CD14-positive monocyte (primary cell): ENCODE measurements at regions not wholly inside any gene's neighbourhood (a gene's known extent, or its start where the extent isn't known, plus 50 kb on each side); places are given as distances from the start of the nearest gene placed in this dataset.
"Not testable (repeated sequence)": the region's sequence is repeated elsewhere in the genome, so short reads cannot be mapped to it uniquely, and the experiment has no call there.

Experiments used
- DNase-seq, 3 donors: peaks; one replicate each; pipeline ENCODE4 v3.0.0-alpha.2; 2011 to 2022
- H2AFZ ChIP-seq: 2 replicates; pipeline ENCODE4 v1.6.0; 2012; ENCODE audit warnings: mild to moderate bottlenecking, low read depth, low read length, inconsistent platforms; ENCODE audit not compliant: insufficient read depth, poor library complexity, severe bottlenecking
- H3K27ac ChIP-seq, 2 donors: 1 replicate in 1 of 2; 2 replicates in 1 of 2; pipeline ENCODE4 v1.5.1; 2012 to 2013; ENCODE audit warnings: low read length in 2 of 2, control low read depth in 1 of 2, inconsistent platforms in 1 of 2, low read depth in 1 of 2, mild to moderate bottlenecking in 1 of 2
- H3K27me3 ChIP-seq, 2 donors: one replicate each; pipeline versions ENCODE4 v1.6.0 to v1.6.1; 2011 to 2013; ENCODE audit warnings: low read length in 2 of 2; ENCODE audit not compliant: control insufficient read depth in 2 of 2, insufficient read depth in 2 of 2
- H3K36me3 ChIP-seq, 2 donors: replicated peaks in 1 of 2; 1 replicate in 1 of 2; 2 replicates in 1 of 2; pipeline versions ENCODE4 v1.5.1 to v1.6.1; 2012 to 2013; ENCODE audit warnings: low read length in 2 of 2, control low read depth in 1 of 2, inconsistent platforms in 1 of 2, mild to moderate bottlenecking in 1 of 2; ENCODE audit not compliant: insufficient read depth in 2 of 2, control insufficient read depth in 1 of 2
- H3K4me1 ChIP-seq, 2 donors: 1 replicate in 1 of 2; 2 replicates in 1 of 2; pipeline versions ENCODE4 v1.5.1 to v1.6.1; 2012 to 2013; ENCODE audit warnings: low read length in 2 of 2, control low read depth in 1 of 2, inconsistent platforms in 1 of 2, mild to moderate bottlenecking in 1 of 2, moderate library complexity in 1 of 2; ENCODE audit not compliant: insufficient read depth in 2 of 2, control insufficient read depth in 1 of 2
- H3K4me2 ChIP-seq: replicated peaks from 2 replicates; pipeline ENCODE3; 2012; ENCODE audit warnings: low read length, moderate library complexity, mild to moderate bottlenecking; ENCODE audit not compliant: poor library complexity, severe bottlenecking; ENCODE audit errors: extremely low read depth
- H3K4me3 ChIP-seq, 3 experiments: fragments of 200-600 bp in 1 of 3; sonication (generic) in 1 of 3; replicated peaks in 1 of 3; 1 replicate in 2 of 3; 2 replicates in 1 of 3; pipeline ENCODE4 v1.5.1; 2011 to 2013; ENCODE audit warnings: low read length in 3 of 3, mild to moderate bottlenecking in 3 of 3, control low read depth in 2 of 3, low read depth in 2 of 3, inconsistent platforms in 1 of 3, moderate library complexity in 1 of 3
- H3K79me2 ChIP-seq: 2 replicates; pipeline ENCODE4 v1.6.0; 2012; ENCODE audit warnings: mild to moderate bottlenecking, control low read depth, inconsistent platforms, low read length, moderate library complexity; ENCODE audit not compliant: insufficient read depth
- H3K9ac ChIP-seq: 2 replicates; pipeline ENCODE4 v1.6.0; 2017; ENCODE audit warnings: low read length, mild to moderate bottlenecking; ENCODE audit not compliant: insufficient read depth, poor library complexity, severe bottlenecking
- H3K9me3 ChIP-seq, 2 donors: replicated peaks in 1 of 2; 1 replicate in 1 of 2; 2 replicates in 1 of 2; pipeline versions ENCODE4 v1.5.1 to v1.6.1; 2012 to 2013; ENCODE audit warnings: low read length in 2 of 2, control low read depth in 1 of 2; ENCODE audit not compliant: control insufficient read depth in 1 of 2, insufficient read depth in 1 of 2
- H4K20me1 ChIP-seq: 2 replicates; pipeline ENCODE4 v1.6.0; 2012; ENCODE audit warnings: mild to moderate bottlenecking, low read length, control low read depth, moderate library complexity; ENCODE audit not compliant: insufficient read depth
- H3K27ac Mint-ChIP-seq, 7 donors: one replicate each; pipeline ENCODE4 v1.8.0; 2020; ENCODE audit warnings: mild to moderate bottlenecking in 7 of 7, mixed read lengths in 7 of 7, moderate library complexity in 6 of 7, inconsistent platforms in 2 of 7
- H3K27me3 Mint-ChIP-seq, 3 donors: one replicate each; pipeline ENCODE4 v1.8.0; 2021 to 2022; ENCODE audit warnings: low read depth in 3 of 3, mild to moderate bottlenecking in 3 of 3, mixed read lengths in 3 of 3, moderate library complexity in 3 of 3, inconsistent platforms in 1 of 3
- H3K36me3 Mint-ChIP-seq, 2 donors: one replicate each; pipeline ENCODE4 v1.8.0; 2020; ENCODE audit warnings: mixed read lengths in 2 of 2, inconsistent platforms in 1 of 2, mild to moderate bottlenecking in 1 of 2
- H3K4me1 Mint-ChIP-seq: one replicate; pipeline ENCODE4 v1.8.0; 2020; ENCODE audit warnings: mild to moderate bottlenecking, mixed read lengths
- H3K4me3 Mint-ChIP-seq, 2 donors: one replicate each; pipeline ENCODE4 v1.8.0; 2020; ENCODE audit warnings: mild to moderate bottlenecking in 2 of 2, mixed read lengths in 2 of 2, moderate library complexity in 1 of 2
- H3K9me3 Mint-ChIP-seq, 7 donors: one replicate each; pipeline ENCODE4 v1.8.0; 2020 to 2022; ENCODE audit warnings: mixed read lengths in 7 of 7, mild to moderate bottlenecking in 6 of 7, moderate library complexity in 6 of 7, inconsistent platforms in 2 of 7
- WGBS: methylation state at CpG from one replicate; pipeline ENCODE4 v1.1.5; 2013; ENCODE audit warnings: missing lambda C conversion rate; ENCODE audit not compliant: insufficient coverage; 5-methylcytosine and 5-hydroxymethylcytosine counted together
- intact Hi-C, 2 donors: fragments of 100-400 bp; cut with micrococcal nuclease; formaldehyde crosslinking; loops; one replicate each; pipeline versions ENCODE4 v1.15.0 to v1.15.1; 2023
- TF ChIP-seq, protein P1 (sequence below): fragments of 200-600 bp; IDR thresholded peaks from one replicate; pipeline ENCODE4 v1.8.0; 2022; ENCODE audit warnings: antibody characterized with exemption, mild to moderate bottlenecking

DNA sequence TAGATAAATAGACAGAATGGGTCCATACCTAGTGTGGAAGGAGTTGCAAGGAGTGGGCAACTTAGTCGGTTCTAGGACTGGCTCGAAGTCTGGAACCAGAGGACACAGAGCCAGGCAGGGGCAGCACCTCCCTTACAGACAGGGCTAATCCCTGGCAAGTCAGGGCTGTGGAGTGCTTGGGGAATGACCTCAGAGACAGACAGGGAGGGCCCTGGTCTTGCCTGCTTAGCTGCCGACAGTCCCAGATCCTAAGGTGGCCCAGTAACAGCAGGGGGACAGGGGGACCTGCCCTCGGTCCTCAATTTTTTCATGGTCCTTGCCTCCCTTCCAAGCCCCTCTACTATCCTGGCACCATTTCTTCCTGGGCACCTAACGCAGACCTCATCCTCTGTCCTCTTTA lies 222.4 kb upstream of the TNC start:
- H3K79me2 ChIP-seq, result no peaks in the 10 kb centered on the region
- H3K27ac ChIP-seq, result no peak overlapping the region
- H3K9ac ChIP-seq, result no peak overlapping the region
- Mint-ChIP-seq H3K36me3 (no peaks in the 10 kb centered on the region), H3K4me3 (no peak overlapping the region), H3K27me3 (no peaks in the 10 kb centered on the region), H3K27ac (no peak overlapping the region), H3K9me3 (peaks cover 0 to 3% (median 0%) of the 10 kb centered on the region in 7 donors), H3K4me1 (no peaks in the 10 kb centered on the region)
- H3K9me3 ChIP-seq, result no peaks in the 10 kb centered on the region
- no CpG with 5 or more reads among the region's 5 CpGs for WGBS
- no peaks in the 10 kb centered on the region for H3K27me3 ChIP-seq
- H4K20me1 ChIP-seq, result no peaks in the 10 kb centered on the region
- H3K4me3 ChIP-seq, result no peak overlapping the region
- no peak for DNase-seq
- no peaks in the 10 kb centered on the region for H3K4me1 ChIP-seq
- H2AFZ ChIP-seq, result no peak overlapping the region
- intact Hi-C loops, result no loop called here
- TF ChIP-seq, protein P1, sequence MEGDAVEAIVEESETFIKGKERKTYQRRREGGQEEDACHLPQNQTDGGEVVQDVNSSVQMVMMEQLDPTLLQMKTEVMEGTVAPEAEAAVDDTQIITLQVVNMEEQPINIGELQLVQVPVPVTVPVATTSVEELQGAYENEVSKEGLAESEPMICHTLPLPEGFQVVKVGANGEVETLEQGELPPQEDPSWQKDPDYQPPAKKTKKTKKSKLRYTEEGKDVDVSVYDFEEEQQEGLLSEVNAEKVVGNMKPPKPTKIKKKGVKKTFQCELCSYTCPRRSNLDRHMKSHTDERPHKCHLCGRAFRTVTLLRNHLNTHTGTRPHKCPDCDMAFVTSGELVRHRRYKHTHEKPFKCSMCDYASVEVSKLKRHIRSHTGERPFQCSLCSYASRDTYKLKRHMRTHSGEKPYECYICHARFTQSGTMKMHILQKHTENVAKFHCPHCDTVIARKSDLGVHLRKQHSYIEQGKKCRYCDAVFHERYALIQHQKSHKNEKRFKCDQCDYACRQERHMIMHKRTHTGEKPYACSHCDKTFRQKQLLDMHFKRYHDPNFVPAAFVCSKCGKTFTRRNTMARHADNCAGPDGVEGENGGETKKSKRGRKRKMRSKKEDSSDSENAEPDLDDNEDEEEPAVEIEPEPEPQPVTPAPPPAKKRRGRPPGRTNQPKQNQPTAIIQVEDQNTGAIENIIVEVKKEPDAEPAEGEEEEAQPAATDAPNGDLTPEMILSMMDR, result no peak
- H3K4me2 ChIP-seq, result no peak overlapping the region
- H3K36me3 ChIP-seq, result no peaks in the 10 kb centered on the region

DNA sequence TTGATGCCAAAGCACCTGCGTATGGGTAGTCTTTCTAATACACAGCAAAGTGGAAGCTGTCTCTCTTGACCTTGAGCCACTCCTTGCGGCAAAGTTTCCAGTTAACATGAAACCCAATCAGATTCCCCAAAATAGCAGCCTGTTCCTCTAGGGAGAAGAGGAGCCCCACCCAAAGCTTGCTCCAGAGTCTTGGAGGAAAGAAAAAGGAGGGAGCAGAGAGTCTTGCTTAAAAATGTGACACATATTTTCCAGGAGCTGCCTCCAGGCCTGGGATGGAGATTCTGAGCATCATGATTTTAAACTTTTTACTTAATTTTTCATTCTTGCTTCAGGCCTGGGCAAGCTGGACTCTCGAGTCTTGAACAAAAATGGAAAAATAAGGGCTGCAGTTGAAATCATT lies 223.5 kb upstream of the TNC start:
- Histone ChIP-seq H3K4me2 (no peak overlapping the region), H3K9me3 (no peaks in the 10 kb centered on the region), H2AFZ (no peak overlapping the region), H3K27me3 (no peaks in the 10 kb centered on the region), H3K9ac (no peak overlapping the region), H3K79me2 (no peaks in the 10 kb centered on the region), H3K4me1 (no peaks in the 10 kb centered on the region), H3K36me3 (no peaks in the 10 kb centered on the region), H3K27ac (no peak overlapping the region), H4K20me1 (no peaks in the 10 kb centered on the region), H3K4me3 (no peak overlapping the region)
- intact Hi-C loops, result no loop called here
- Mint-ChIP-seq H3K4me3 (no peak overlapping the region), H3K4me1 (no peaks in the 10 kb centered on the region), H3K36me3 (no peaks in the 10 kb centered on the region), H3K27ac (no peak overlapping the region), H3K9me3 (peaks cover 0 to 3% (median 0%) of the 10 kb centered on the region in 7 donors), H3K27me3 (no peaks in the 10 kb centered on the region)
- WGBS, result no CpG with 5 or more reads among the region's 3 CpGs
- TF ChIP-seq, protein P1, result no peak
- DNase-seq, result no peak

DNA sequence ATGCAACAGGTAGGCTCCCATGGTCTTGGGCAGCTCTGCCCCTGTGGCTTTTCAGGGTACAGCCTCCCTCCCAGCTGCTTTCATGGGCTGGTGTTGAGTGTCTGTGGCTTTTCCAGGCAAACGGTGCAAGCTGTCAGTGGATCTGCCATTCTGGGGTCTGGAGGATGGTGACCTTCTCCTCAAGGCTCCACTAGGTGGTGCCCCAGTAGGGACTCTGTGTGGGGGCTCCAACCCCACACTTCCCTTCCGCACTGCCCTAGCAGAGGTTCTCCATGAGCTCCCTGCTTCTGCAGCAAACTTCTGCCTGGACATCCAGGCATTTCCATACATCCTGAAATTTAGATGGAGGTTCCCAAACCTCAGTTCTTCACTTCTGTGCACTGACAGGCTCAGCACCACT lies 229.8 kb upstream of the TNC start:
- H3K4me3 ChIP-seq, H3K27ac Mint-ChIP-seq, H3K9me3 ChIP-seq, H3K4me1 Mint-ChIP-seq, H3K4me2 ChIP-seq, H2AFZ ChIP-seq, H3K36me3 ChIP-seq, H3K27me3 ChIP-seq, H3K27ac ChIP-seq, intact Hi-C loops, H4K20me1 ChIP-seq, H3K79me2 ChIP-seq, H3K36me3 Mint-ChIP-seq, H3K4me3 Mint-ChIP-seq, H3K4me1 ChIP-seq, H3K9ac ChIP-seq, H3K27me3 Mint-ChIP-seq, DNase-seq: not testable (repeated sequence)
- WGBS, result 67% methylated on average over 1 of the region's 2 CpGs
- H3K9me3 Mint-ChIP-seq, result peaks cover 0 to 11% (median 0%) of the 10 kb centered on the region in 7 donors

DNA sequence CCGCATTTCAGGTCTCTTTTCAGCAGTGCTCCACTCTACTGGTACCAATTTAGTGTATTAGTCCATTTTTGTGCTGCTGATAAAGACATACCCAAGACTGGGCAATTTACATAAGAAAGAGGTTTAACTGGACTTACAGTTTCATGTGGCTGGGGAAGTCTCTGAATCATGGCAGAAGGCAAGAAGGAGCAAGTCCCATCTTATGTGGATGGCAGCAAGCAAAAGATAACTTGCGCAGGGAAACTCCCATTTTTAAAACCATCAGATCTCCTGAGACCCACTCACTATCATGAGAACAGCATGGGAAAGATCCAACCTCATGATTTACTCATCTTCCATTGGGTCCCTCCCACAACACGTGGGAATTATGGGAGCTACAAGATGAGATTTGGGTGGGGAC lies 231.0 kb upstream of the TNC start:
- H3K27me3 ChIP-seq, H4K20me1 ChIP-seq, H3K79me2 ChIP-seq, H3K4me1 ChIP-seq, H3K9ac ChIP-seq, H3K27me3 Mint-ChIP-seq, H3K36me3 ChIP-seq, H3K27ac ChIP-seq, H3K27ac Mint-ChIP-seq, H2AFZ ChIP-seq, DNase-seq, H3K36me3 Mint-ChIP-seq, intact Hi-C loops, H3K4me3 Mint-ChIP-seq, H3K9me3 ChIP-seq, H3K4me2 ChIP-seq, H3K4me1 Mint-ChIP-seq, H3K4me3 ChIP-seq: not testable (repeated sequence)
- 100% methylated on average over 1 of the region's 3 CpGs for WGBS
- H3K9me3 Mint-ChIP-seq, result peaks cover 0 to 11% (median 0%) of the 10 kb centered on the region in 7 donors
